ENCODE measurements at regions not wholly inside any gene's neighbourhood (a gene's known extent, or its start where the extent isn't known, plus 50 kb on each side); places are given as distances from the start of the nearest gene placed in this dataset.

DNA sequence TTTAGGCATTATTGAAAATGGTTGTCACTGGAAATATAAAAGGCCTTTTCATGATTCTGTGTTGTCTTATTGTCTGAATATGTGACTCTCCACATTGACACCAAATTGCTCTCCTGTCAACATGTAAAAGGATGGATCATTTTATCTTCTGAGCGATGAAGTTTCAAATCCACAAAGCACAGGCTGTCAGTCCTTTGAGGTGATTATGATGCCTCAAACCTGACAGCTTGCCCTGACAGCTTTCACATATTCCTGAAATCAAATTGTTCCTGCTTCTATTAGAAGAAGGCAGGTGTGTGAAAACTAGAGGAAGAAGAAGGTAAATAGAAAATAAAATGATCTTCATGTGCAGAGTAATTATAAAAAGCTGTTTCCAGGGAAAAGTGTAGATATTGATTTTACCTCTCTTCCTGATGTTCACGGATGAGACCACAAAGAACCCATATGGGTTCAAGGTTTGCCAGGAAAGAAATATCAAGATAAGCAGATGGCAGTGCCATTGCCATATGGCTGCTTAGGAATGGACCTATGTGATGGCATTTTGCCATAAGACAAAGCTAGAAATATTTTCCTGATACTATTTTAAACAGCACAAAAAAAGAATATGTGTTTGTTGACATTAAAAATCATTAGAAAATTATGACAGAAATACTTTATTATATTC is 1006.3 kb upstream of the AGA start:
- Histone ChIP-seq H3K4me3 (ENCODE audit: low read depth, low read length) (no peak overlapping the region), H3K27ac (ENCODE audit: low read depth, low read length) (no peak overlapping the region), H3K9ac (ENCODE audit: low read depth, low read length) (no peak overlapping the region), H3K36me3 (ENCODE audit: control insufficient read depth, insufficient read depth, low read length) (no peaks in the 10 kb centered on the region), H3K27me3 (ENCODE audit: control insufficient read depth, insufficient read depth, low read length) (no peaks in the 10 kb centered on the region), H3K4me1 (ENCODE audit: control insufficient read depth, insufficient read depth, low read length) (no peaks in the 10 kb centered on the region), H3K9me3 (ENCODE audit: control insufficient read depth, insufficient read depth, low read length) (no peaks in the 10 kb centered on the region)

DNA sequence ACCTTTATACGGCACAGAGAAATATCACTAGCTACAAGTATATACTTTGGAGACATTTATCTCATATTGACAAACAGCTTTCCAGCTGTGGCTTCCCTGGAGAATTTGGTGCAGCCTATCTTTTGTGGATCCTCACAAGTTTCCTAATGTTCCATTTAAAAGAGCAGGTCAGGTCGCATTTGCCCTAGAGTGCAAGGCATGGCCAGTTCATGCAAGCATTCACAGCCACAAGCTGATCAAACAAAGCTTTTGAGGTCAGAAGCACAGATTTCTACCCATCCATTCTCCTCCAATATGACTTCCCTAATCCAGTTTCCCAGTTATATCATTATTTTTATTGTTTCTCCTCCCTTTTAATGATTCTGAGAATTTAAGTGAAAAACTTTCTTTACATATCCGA is 1008.4 kb upstream of the AGA start:
- Histone ChIP-seq H3K9me3 (ENCODE audit: control insufficient read depth, insufficient read depth, low read length) (no peaks in the 10 kb centered on the region), H3K36me3 (ENCODE audit: control insufficient read depth, insufficient read depth, low read length) (no peaks in the 10 kb centered on the region), H3K27me3 (ENCODE audit: control insufficient read depth, insufficient read depth, low read length) (no peaks in the 10 kb centered on the region), H3K4me3 (ENCODE audit: low read depth, low read length) (no peak overlapping the region), H3K9ac (ENCODE audit: low read depth, low read length) (no peak overlapping the region), H3K27ac (ENCODE audit: low read depth, low read length) (no peak overlapping the region), H3K4me1 (ENCODE audit: control insufficient read depth, insufficient read depth, low read length) (no peaks in the 10 kb centered on the region)

DNA sequence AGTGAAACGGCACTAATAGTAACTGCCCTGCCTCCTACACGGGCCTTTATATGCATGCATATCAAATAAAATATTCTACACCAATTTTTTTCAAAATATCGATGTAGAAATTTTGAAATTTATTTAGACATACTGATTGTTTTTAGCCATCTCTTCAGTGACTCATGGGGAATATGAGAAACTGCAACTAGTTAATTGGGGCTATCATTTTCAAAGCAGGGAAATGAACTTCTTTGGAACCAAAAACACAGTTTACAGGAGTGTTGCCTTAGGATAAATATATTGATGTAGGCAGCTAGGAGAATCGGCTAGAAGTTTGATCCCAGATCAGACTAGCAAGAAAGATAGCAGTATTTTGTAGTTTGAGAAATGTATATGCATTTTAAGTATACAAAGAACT is 1010.8 kb upstream of the AGA start:
- Histone ChIP-seq H3K9ac (ENCODE audit: low read depth, low read length) (no peak overlapping the region), H3K36me3 (ENCODE audit: control insufficient read depth, insufficient read depth, low read length) (no peaks in the 10 kb centered on the region), H3K27me3 (ENCODE audit: control insufficient read depth, insufficient read depth, low read length) (no peaks in the 10 kb centered on the region), H3K4me3 (ENCODE audit: low read depth, low read length) (no peak overlapping the region), H3K27ac (ENCODE audit: low read depth, low read length) (no peak overlapping the region), H3K4me1 (ENCODE audit: control insufficient read depth, insufficient read depth, low read length) (no peaks in the 10 kb centered on the region), H3K9me3 (ENCODE audit: control insufficient read depth, insufficient read depth, low read length) (no peaks in the 10 kb centered on the region)

DNA sequence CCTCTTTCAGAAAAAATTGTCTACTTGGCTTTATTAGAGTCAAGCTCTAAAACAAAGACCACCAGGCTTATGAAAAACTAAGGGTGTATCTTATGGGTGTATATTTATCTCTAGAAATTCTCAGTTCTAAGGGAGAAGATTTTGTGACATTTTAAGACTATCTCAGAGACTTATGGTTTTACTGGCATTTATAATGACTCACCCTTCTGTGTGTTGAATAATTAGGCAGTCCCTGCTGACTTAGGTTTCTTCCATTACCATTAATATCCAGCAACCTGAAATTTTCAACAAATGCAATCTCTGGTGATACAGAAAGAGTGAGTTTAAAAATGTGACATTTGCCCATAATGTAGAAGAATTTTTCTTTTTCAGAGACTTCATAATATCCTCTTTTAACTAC is 1015.0 kb upstream of the AGA start:
- Histone ChIP-seq H3K9ac (ENCODE audit: low read depth, low read length) (no peak overlapping the region), H3K27me3 (ENCODE audit: control insufficient read depth, insufficient read depth, low read length) (no peaks in the 10 kb centered on the region), H3K4me1 (ENCODE audit: control insufficient read depth, insufficient read depth, low read length) (no peaks in the 10 kb centered on the region)

DNA sequence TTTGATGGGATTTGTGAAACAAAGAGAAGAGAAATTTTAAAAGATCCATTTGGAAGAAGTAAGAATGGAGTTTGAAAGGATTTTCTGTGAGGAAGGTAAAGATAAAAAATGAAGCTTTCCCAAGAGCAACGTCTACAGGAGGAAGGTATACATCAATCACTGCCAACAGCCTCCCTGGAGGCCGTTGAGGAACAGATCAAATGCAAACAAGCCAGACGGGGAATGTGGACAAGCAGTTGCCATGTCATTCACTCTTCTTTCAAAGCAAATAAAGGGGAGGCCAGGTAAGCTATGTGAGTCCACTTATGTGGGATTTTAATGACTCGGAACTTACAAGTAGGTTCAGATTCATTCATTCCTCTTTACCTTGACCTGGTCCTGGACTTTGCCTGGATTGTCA is 1020.5 kb upstream of the AGA start:
- no peaks in the 10 kb centered on the region for H3K27me3 ChIP-seq (ENCODE audit: control insufficient read depth, insufficient read depth, low read length)
- no peak overlapping the region for H3K4me3 ChIP-seq (ENCODE audit: low read depth, low read length)
- no peak overlapping the region for H3K27ac ChIP-seq (ENCODE audit: low read depth, low read length)
- no peaks in the 10 kb centered on the region for H3K9me3 ChIP-seq (ENCODE audit: control insufficient read depth, insufficient read depth, low read length)
- H3K36me3 ChIP-seq (ENCODE audit: control insufficient read depth, insufficient read depth, low read length) = no peaks in the 10 kb centered on the region
- no peaks in the 10 kb centered on the region for H3K4me1 ChIP-seq (ENCODE audit: control insufficient read depth, insufficient read depth, low read length)
- H3K9ac ChIP-seq (ENCODE audit: low read depth, low read length) = no peak overlapping the region

More for the DNA sequence above, 1015.0 kb upstream of the AGA start:
- Histone ChIP-seq H3K27ac (ENCODE audit: low read depth, low read length) (no peak overlapping the region), H3K4me3 (ENCODE audit: low read depth, low read length) (no peak overlapping the region), H3K9me3 (ENCODE audit: control insufficient read depth, insufficient read depth, low read length) (no peaks in the 10 kb centered on the region), H3K36me3 (ENCODE audit: control insufficient read depth, insufficient read depth, low read length) (no peaks in the 10 kb centered on the region)

DNA sequence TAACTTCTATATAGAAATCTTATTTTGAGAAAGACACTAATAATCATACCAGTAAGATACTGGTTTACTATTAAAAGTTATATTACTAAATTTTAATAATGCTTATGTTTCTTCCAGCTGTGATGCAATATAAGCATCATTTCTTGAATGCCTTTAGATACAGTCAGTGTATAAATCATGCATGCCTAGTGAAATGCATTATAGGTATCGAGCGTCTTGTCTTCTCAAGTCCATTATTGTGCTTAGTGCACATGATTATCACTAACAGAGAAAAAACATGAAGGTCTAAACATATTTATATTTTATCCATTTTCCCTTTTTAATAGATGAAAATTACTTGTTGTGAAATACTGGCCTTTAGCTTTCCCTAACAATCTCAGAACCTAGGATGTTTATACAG is 1021.5 kb upstream of the AGA start:
- Histone ChIP-seq H3K27me3 (ENCODE audit: control insufficient read depth, insufficient read depth, low read length) (no peaks in the 10 kb centered on the region), H3K4me3 (ENCODE audit: low read depth, low read length) (no peak overlapping the region), H3K9me3 (ENCODE audit: control insufficient read depth, insufficient read depth, low read length) (no peaks in the 10 kb centered on the region), H3K4me1 (ENCODE audit: control insufficient read depth, insufficient read depth, low read length) (no peaks in the 10 kb centered on the region), H3K36me3 (ENCODE audit: control insufficient read depth, insufficient read depth, low read length) (no peaks in the 10 kb centered on the region), H3K27ac (ENCODE audit: low read depth, low read length) (no peak overlapping the region), H3K9ac (ENCODE audit: low read depth, low read length) (no peak overlapping the region)

DNA sequence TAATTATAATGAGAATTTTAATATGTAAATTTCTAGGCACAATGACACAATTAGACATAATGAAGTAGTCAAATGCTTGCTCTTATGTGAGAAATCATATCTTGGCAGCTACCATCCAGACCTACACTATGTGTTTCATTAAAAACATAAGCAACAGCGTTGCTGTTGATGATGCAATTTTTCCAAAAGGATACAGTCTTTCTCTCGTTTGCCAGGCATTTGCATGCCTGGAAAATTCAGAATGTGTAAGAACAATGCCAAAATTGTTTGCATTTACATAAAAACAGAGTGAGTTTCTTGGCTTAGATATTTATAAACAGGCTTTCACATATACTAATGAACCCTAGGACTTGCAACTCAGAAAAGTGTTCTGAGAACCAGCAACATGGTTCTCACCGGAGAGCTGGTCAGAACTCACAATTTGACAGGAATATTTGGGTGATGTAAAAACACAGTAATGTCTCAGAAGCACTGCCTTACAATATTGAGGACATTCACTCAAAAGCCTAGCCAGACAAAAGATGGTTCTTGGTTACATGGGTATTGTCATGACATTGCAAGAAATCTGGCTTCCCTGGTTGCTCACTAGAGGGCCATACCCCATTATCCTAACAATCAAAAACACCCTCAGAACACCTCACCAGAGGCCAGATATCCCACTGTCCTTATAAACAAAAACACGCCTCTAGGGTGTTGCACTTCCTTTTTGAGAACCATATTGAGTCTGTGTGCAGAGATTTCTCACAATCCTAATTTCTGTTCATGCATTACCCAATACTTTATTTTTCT is 1029.0 kb upstream of the AGA start:
- Histone ChIP-seq H3K9me3 (ENCODE audit: control insufficient read depth, insufficient read depth, low read length) (no peaks in the 10 kb centered on the region), H3K36me3 (ENCODE audit: control insufficient read depth, insufficient read depth, low read length) (no peaks in the 10 kb centered on the region), H3K9ac (ENCODE audit: low read depth, low read length) (no peak overlapping the region), H3K27ac (ENCODE audit: low read depth, low read length) (no peak overlapping the region), H3K4me3 (ENCODE audit: low read depth, low read length) (no peak overlapping the region), H3K27me3 (ENCODE audit: control insufficient read depth, insufficient read depth, low read length) (no peaks in the 10 kb centered on the region), H3K4me1 (ENCODE audit: control insufficient read depth, insufficient read depth, low read length) (no peaks in the 10 kb centered on the region)

DNA sequence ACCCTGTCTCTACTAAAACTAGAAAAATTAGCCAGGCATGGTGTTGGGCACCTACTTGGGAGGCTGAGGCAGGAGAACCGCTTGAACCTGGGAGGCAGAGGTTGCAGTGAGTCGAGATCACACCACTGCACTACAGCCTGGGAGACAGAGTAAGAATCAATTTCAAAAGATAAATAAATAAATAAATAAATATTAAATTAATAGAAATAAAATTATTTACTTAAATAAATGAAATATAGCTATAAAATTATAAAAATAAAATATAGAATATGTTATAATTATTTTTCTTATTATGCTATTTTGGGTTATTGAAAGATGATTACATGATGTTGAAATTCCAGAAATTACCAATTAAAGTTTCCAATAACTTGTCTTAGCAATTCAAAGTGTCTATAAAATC is 1029.8 kb upstream of the AGA start:
- H3K27ac ChIP-seq (ENCODE audit: low read depth, low read length) = no peak overlapping the region
- no peaks in the 10 kb centered on the region for H3K4me1 ChIP-seq (ENCODE audit: control insufficient read depth, insufficient read depth, low read length)
- H3K4me3 ChIP-seq (ENCODE audit: low read depth, low read length) = no peak overlapping the region
- no peaks in the 10 kb centered on the region for H3K27me3 ChIP-seq (ENCODE audit: control insufficient read depth, insufficient read depth, low read length)
- H3K9me3 ChIP-seq (ENCODE audit: control insufficient read depth, insufficient read depth, low read length) = no peaks in the 10 kb centered on the region
- H3K9ac ChIP-seq (ENCODE audit: low read depth, low read length) = no peak overlapping the region
- H3K36me3 ChIP-seq (ENCODE audit: control insufficient read depth, insufficient read depth, low read length) = no peaks in the 10 kb centered on the region

DNA sequence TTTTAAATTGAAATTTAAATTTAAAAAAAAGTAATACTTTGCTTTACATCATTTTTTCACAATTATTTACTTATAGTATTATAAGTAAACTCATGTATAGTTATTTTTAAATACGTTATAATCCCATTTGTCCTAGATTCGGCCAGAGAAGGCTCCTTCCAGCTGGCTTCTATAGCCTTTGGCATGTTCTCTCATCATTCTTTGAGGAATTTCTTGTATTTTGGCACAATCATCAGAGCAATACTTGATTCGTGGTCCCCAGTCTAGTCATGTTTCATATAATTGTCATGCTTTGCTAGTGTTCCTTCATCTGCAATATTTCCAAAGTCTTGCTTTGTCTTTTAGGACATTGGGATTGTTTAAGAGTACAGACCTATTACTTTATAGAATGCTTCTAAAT is 1037.9 kb upstream of the AGA start:
- H3K9ac ChIP-seq (ENCODE audit: low read depth, low read length) = no peak overlapping the region
- no peaks in the 10 kb centered on the region for H3K27me3 ChIP-seq (ENCODE audit: control insufficient read depth, insufficient read depth, low read length)
- H3K36me3 ChIP-seq (ENCODE audit: control insufficient read depth, insufficient read depth, low read length) = no peaks in the 10 kb centered on the region
- no peak overlapping the region for H3K4me3 ChIP-seq (ENCODE audit: low read depth, low read length)
- no peak overlapping the region for H3K27ac ChIP-seq (ENCODE audit: low read depth, low read length)
- no peaks in the 10 kb centered on the region for H3K9me3 ChIP-seq (ENCODE audit: control insufficient read depth, insufficient read depth, low read length)
- H3K4me1 ChIP-seq (ENCODE audit: control insufficient read depth, insufficient read depth, low read length) = no peaks in the 10 kb centered on the region

DNA sequence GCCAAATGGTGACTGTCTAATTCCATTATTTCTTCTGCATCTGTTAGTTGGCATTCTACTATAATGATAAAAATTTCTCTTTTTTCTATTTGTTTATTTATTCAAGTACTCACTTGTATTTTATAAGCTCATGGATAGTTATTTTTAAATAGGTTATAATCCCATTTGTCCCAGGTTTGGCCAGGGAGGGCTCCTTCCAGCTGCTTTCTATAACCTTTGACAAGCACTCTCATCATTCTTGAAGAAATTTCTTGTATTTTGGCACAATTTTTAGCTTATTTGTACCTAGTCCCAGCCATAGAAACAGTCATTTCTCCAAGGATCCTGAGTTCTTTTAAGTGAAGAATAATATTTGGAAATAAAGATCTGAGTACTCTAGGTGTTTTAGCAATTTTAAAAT is 1038.6 kb upstream of the AGA start:
- Histone ChIP-seq H3K27ac (ENCODE audit: low read depth, low read length) (no peak overlapping the region), H3K9ac (ENCODE audit: low read depth, low read length) (no peak overlapping the region), H3K4me3 (ENCODE audit: low read depth, low read length) (no peak overlapping the region), H3K27me3 (ENCODE audit: control insufficient read depth, insufficient read depth, low read length) (no peaks in the 10 kb centered on the region), H3K4me1 (ENCODE audit: control insufficient read depth, insufficient read depth, low read length) (no peaks in the 10 kb centered on the region), H3K9me3 (ENCODE audit: control insufficient read depth, insufficient read depth, low read length) (no peaks in the 10 kb centered on the region), H3K36me3 (ENCODE audit: control insufficient read depth, insufficient read depth, low read length) (no peaks in the 10 kb centered on the region)

DNA sequence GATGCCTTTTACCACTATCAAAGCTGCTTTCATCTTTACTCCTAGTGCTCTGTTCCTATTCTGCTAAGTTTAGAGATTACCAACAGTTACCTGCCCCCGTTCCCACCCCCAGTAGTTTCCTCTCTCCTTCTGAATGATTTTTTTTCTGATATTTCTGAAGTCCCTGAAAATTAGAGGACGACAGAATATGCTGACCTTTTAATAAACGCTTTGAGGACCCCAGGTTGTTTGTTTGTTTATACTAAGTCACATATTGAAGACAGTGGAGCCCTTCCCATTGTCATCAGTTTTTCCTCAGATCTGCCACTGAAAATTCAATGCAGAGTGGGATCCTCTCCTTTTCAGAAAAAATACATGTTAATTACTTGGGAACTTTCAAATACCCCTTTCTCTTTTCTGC is 1039.3 kb upstream of the AGA start:
- H3K27me3 ChIP-seq (ENCODE audit: control insufficient read depth, insufficient read depth, low read length) = no peaks in the 10 kb centered on the region
- H3K27ac ChIP-seq (ENCODE audit: low read depth, low read length) = no peak overlapping the region
- H3K4me3 ChIP-seq (ENCODE audit: low read depth, low read length) = no peak overlapping the region
- H3K9ac ChIP-seq (ENCODE audit: low read depth, low read length) = no peak overlapping the region
- no peaks in the 10 kb centered on the region for H3K9me3 ChIP-seq (ENCODE audit: control insufficient read depth, insufficient read depth, low read length)
- no peaks in the 10 kb centered on the region for H3K4me1 ChIP-seq (ENCODE audit: control insufficient read depth, insufficient read depth, low read length)
- no peaks in the 10 kb centered on the region for H3K36me3 ChIP-seq (ENCODE audit: control insufficient read depth, insufficient read depth, low read length)
